ENCODE measurements at regions not wholly inside any gene's neighbourhood (a gene's known extent, or its start where the extent isn't known, plus 50 kb on each side); places are given as distances from the start of the nearest gene placed in this dataset.
"Not testable (repeated sequence)": the region's sequence is repeated elsewhere in the genome, so short reads cannot be mapped to it uniquely, and the experiment has no call there.

- no peak for DNase-seq
Observed at GRCh38 chr13:90498096-90498495, 849.4 kb upstream of the MIR17HG start.

GRCh38 chr13:90498816-90499215 lies 848.7 kb upstream of the MIR17HG start:
- no peak for DNase-seq

- DNase-seq, result no peak
Observed at GRCh38 chr13:90500569-90500968, 846.9 kb upstream of the MIR17HG start.

GRCh38 chr13:90502153-90502552 lies 845.3 kb upstream of the MIR17HG start:
- no peak for DNase-seq

GRCh38 chr13:90502762-90503161 lies 844.7 kb upstream of the MIR17HG start:
- no peak for DNase-seq

GRCh38 chr13:90510319-90510718 lies 837.2 kb upstream of the MIR17HG start:
- peak; percentile 8 for DNase-seq

GRCh38 chr13:90511903-90512302 lies 835.6 kb upstream of the MIR17HG start:
- no peak for DNase-seq

- DNase-seq, result not testable (repeated sequence)
Observed at GRCh38 chr13:90514712-90515111, 832.8 kb upstream of the MIR17HG start.

- no peak for DNase-seq
Observed at GRCh38 chr13:90518417-90518816, 829.1 kb upstream of the MIR17HG start.

- DNase-seq, result no peak
Observed at GRCh38 chr13:90519157-90519556, 828.3 kb upstream of the MIR17HG start.

- DNase-seq, result no peak
Observed at GRCh38 chr13:90526711-90527110, 820.8 kb upstream of the MIR17HG start.

GRCh38 chr13:90531744-90532143 lies 815.7 kb upstream of the MIR17HG start:
- no peak for DNase-seq

- DNase-seq, result no peak
Observed at GRCh38 chr13:90532861-90533492, 814.5 kb upstream of the MIR17HG start.

- DNase-seq, result no peak
Observed at GRCh38 chr13:90533866-90534265, 813.6 kb upstream of the MIR17HG start.

GRCh38 chr13:90534617-90535370 lies 812.7 kb upstream of the MIR17HG start:
- no peak for DNase-seq

- DNase-seq, result no peak
Observed at GRCh38 chr13:90535421-90535820, 812.1 kb upstream of the MIR17HG start.

GRCh38 chr13:90538063-90538462 lies 809.4 kb upstream of the MIR17HG start:
- no peak for DNase-seq

GRCh38 chr13:90541346-90541745 lies 806.1 kb upstream of the MIR17HG start:
- DNase-seq, result no peak

- DNase-seq, result no peak
Observed at GRCh38 chr13:90542959-90543505, 804.5 kb upstream of the MIR17HG start.

- no peak for DNase-seq
Observed at GRCh38 chr13:90545070-90545840, 802.2 kb upstream of the MIR17HG start.

- DNase-seq, result no peak
Observed at GRCh38 chr13:90547272-90547790, 800.2 kb upstream of the MIR17HG start.

- no peak for DNase-seq
Observed at GRCh38 chr13:90551253-90551652, 796.2 kb upstream of the MIR17HG start.

GRCh38 chr13:90552702-90553101 lies 794.8 kb upstream of the MIR17HG start:
- DNase-seq, result no peak
